Activated CD4-positive, CD25-positive, alpha-beta regulatory T cell treated with anti-CD3 and anti-CD28 coated beads, Interleukin-2, amount 50 U/mL, for 16 hours (primary cell): ENCODE measurements at regions not wholly inside any gene's neighbourhood (a gene's known extent, or its start where the extent isn't known, plus 50 kb on each side); places are given as distances from the start of the nearest gene placed in this dataset.

Experiments
- DNase-seq: peaks from one replicate; pipeline ENCODE4 v3.0.0-alpha.2; 2020; ENCODE audit warnings: low read depth, low spot score

GRCh38 chr12:3961591-3961990 lies 88.4 kb upstream of the PARP11 start:
- DNase-seq: no peak

- DNase-seq: no peak
These were observed 86.8 kb upstream of the PARP11 start for GRCh38 chr12:3959799-3960560.

DNA sequence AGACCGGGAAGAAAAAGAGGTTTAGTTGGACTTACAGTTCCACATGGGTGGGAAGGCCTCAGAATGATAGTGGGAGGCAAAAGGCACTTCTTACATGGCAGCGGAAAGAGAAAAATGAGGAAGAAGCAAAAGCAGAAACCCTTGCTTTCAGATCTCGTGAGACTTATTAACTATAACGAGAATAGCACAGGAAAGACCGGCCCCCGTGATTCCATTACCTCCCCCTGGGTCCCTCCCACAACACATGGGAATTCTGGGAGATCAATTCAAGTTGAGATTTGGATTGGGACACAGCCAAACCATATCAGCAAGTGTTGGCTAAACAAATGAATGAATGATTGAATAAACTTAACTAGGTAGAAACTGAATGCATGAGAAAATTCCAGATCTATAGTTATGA lies 85.3 kb upstream of the PARP11 start:
- DNase-seq: no peak

- DNase-seq: no peak
These were observed 78.4 kb upstream of the PARP11 start for GRCh38 chr12:3951380-3952135.

DNA sequence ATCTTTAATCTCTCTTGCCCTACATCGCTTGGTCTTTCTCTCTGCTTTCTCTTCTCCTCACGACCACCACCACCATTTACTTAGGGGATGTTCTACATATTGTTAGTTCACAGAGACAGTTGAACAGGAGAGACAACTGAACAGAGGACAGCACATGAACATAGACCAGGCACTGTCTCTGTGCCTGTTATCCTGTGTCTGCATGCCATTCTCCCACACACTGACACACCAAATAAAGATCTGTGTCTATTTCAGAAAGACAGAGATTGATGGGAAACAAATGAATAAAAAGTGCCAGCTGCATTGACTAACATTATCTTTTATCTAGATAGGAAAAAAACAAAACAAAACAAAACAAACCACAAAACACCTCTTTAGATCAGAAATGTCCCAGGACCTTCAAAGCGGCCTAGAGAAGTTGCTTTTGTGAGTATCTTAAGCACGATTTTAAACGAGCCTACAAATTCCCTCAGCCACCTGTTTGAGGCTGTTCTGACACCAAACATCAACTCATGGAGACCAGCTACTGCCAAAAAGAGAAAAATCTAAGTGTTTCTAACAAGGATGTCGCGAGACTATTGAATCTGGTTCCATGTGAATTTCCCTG lies 77.6 kb upstream of the PARP11 start:
- no peak for DNase-seq

DNA sequence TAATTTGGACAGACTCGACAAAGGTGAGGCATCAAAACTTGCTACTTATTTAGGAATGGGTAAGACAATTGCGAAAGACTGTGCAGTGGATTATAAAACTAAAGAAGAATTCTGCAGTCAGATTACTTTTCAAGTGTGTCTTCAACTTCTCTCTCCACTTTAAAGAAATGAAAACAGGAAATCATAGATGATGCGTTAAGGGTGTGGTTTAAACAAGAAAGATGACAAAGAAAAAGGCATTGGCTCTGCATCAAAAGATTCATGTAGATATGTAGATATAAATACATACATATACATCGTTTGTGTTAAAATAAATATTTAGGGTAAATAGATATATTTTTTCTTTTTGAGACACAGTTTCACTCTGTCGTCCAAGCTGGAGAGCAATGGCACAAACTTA lies 74.6 kb upstream of the PARP11 start:
- no peak for DNase-seq

GRCh38 chr12:3945671-3946070 lies 72.5 kb upstream of the PARP11 start:
- no peak for DNase-seq

- no peak for DNase-seq
These were observed 71.4 kb upstream of the PARP11 start for GRCh38 chr12:3944620-3945019.

DNA sequence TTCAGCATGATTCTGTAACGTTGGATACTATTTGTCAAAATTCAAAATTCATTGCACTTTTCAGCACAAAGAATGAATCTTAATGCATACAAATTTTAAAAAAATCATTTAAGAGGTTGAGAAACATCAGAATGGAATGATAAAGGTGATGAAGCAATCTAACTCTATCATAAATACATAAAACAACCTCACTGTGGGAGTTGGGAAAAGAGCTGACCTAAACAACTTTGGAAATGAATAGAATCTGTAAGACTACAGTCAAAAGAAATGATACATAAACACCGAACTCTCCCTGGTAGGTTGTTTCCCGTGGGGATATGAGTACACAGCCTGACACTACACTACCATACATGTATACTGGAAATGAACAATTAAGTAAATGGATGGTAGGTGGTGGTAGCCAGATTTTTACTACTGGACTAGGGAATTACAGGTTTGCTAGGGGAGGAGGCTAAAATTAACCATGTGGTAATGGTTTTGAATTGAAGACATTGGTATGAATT lies 64.9 kb upstream of the PARP11 start:
- DNase-seq: no peak

DNA sequence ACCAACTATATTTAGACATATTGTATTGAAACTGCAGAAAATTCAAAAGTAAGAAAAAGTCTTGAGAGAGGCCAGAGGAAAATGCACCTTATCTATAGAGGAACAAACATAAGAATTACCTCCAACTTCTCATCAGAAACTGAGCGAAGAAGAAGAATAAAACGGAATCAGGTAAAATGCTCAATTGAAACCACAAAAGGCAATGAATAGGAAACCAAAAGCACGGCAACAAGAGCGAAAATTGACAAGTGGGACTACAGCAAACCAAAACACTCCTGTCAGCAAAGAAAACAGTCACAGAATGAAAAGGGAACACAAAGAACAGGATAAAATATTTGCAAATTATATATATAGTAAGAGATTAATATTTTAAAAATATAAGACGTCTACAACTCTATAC lies 61.9 kb upstream of the PARP11 start:
- DNase-seq: no peak

DNA sequence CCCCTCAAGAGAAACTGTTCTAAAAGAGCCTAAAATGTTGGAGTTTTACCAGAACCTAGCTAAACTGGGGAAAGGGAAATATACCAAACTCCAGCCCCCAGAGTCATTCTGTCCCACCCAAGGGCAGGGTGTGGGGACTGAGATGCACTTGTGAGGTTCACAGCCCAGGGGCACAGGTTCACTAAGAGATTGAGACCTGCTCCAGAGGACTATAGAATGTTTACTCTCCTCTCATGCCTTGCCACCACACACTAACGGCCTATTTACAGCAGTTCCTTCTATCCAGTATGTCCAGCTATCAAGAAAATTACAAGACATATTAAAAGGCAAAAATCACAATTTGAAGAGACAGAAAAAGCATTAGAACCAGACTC lies 60.6 kb upstream of the PARP11 start:
- DNase-seq: no peak

DNA sequence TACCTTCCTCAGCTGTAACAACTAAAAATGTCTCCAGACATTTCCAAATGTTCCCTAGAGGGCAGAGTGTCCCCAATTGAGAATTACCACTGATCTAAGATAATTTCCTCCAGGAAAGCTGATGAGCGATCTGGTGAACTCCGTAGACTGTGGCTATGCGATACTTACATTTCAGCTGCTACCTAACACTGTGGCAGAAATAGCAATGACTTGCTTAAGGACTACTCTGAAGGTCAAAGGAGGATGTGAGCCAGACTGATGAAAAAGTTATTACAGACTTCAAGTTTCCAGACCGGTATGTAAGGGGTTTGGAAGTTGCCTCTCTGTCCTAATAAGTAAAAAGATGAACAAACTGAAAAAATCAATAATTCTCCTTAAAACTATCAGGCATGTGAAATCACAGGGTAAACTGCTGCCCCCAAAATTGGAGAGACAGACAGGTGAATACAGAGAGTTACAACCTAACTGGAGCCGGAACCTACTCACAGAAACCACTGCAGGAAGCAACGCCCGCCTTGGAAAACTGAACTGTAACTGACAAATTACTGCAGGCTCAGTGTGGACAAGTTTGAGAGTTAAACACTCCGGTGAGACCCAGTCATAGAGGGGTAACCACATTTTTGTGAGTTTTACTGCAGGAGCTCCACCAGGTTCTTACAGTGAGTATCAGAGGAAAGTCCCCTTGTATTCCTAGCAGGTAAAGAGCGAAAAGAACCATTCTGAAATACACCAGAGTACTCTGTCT lies 60.0 kb upstream of the PARP11 start:
- no peak for DNase-seq

- DNase-seq: no peak
These were observed 58.6 kb upstream of the PARP11 start for GRCh38 chr12:3931776-3932175.

GRCh38 chr12:3931206-3931605 lies 58.0 kb upstream of the PARP11 start:
- no peak for DNase-seq

- DNase-seq: no peak
These were observed 56.8 kb upstream of the PARP11 start for GRCh38 chr12:3929875-3930615.

- no peak for DNase-seq
These were observed 55.5 kb upstream of the PARP11 start for GRCh38 chr12:3928538-3929184.

- no peak for DNase-seq
These were observed 52.4 kb upstream of the PARP11 start for GRCh38 chr12:3925621-3926020.

GRCh38 chr12:3924761-3925160 lies 51.6 kb upstream of the PARP11 start:
- no peak for DNase-seq

- no peak for DNase-seq
These were observed 49.8 kb upstream of the PARP11 start for GRCh38 chr12:3923021-3923420.
